Sigmoid colon (tissue), 6 donors: ENCODE measurements at regions not wholly inside any gene's neighbourhood (a gene's known extent, or its start where the extent isn't known, plus 50 kb on each side); places are given as distances from the start of the nearest gene placed in this dataset.
"Not testable (repeated sequence)": the region's sequence is repeated elsewhere in the genome, so short reads cannot be mapped to it uniquely, and the experiment has no call there.

Experiments
- DNase-seq: peaks from one replicate; pipeline ENCODE4 v3.0.0-alpha.2; 2019
- H3K27ac ChIP-seq, 4 donors: fragments of 200-600 bp; sonication (generic); one replicate each; pipeline ENCODE4 v1.5.1; 2016 to 2019; ENCODE audit warnings: mild to moderate bottlenecking in 1 of 4
- H3K27me3 ChIP-seq, 3 donors: fragments of 200-600 bp; sonication (generic); one replicate each; pipeline ENCODE4 v1.5.1; 2019; ENCODE audit warnings: mild to moderate bottlenecking in 1 of 3
- H3K36me3 ChIP-seq, 4 donors: fragments of 200-600 bp; sonication (generic); one replicate each; pipeline ENCODE4 v1.5.1; 2016 to 2019
- H3K4me1 ChIP-seq, 4 donors: fragments of 200-600 bp; sonication (generic); one replicate each; pipeline ENCODE4 v1.5.1; 2017 to 2019
- H3K4me3 ChIP-seq, 4 donors: fragments of 200-600 bp; sonication (generic); one replicate each; pipeline ENCODE4 v1.5.1; 2017 to 2019; ENCODE audit warnings: mild to moderate bottlenecking in 2 of 4, moderate library complexity in 1 of 4
- H3K9me3 ChIP-seq, 4 donors: fragments of 200-600 bp in 3 of 4; sonication (generic) in 3 of 4; one replicate each; pipeline versions ENCODE4 v1.5.1 to v1.6.1; 2013 to 2019
- CTCF ChIP-seq, 4 experiments: fragments of 450-650 bp in 3 of 4; fragments of 200-600 bp in 1 of 4; IDR thresholded peaks; one replicate each; pipeline ENCODE4 v1.5.1; 2016 to 2019; ENCODE audit warnings: antibody characterized with exemption in 4 of 4, mild to moderate bottlenecking in 3 of 4, moderate library complexity in 2 of 4
- EP300 ChIP-seq, 4 donors: sonication (generic); formaldehyde crosslinking; IDR thresholded peaks; one replicate each; pipeline ENCODE4 v1.6.1; 2017; ENCODE audit warnings: antibody characterized with exemption in 4 of 4
- POLR2A ChIP-seq, 2 donors: fragments of 450-650 bp; IDR thresholded peaks; one replicate each; pipeline ENCODE4 v1.6.1; 2016; ENCODE audit warnings: antibody characterized with exemption in 2 of 2, mild to moderate bottlenecking in 2 of 2, moderate library complexity in 2 of 2
- POLR2AphosphoS5 ChIP-seq, 4 donors: sonication (generic); formaldehyde crosslinking; IDR thresholded peaks; one replicate each; pipeline ENCODE4 v1.6.1; 2017; ENCODE audit warnings: antibody characterized with exemption in 4 of 4
- WGBS, 2 donors: extraction: QIAGEN DNeasy Blood & Tissue Kit; methylation state at CpG; one replicate each; pipeline ENCODE4 v1.1.7; 2013; 5-methylcytosine and 5-hydroxymethylcytosine counted together
- intact Hi-C: fragments of 100-400 bp; cut with DNase I; formaldehyde crosslinking; loops from one replicate; pipeline ENCODE4 v1.15.1; 2023
- donor health status: healthy with polysubstance abuse.
- donor health status: healthy.

- no peak overlapping the region for H3K27ac ChIP-seq
- H3K4me3 ChIP-seq, result no peak overlapping the region
Measured at GRCh38 chr2:22136446-22136845, 1012.7 kb downstream of the TDRD15 start.

GRCh38 chr2:22143840-22144239, 1020.1 kb downstream of the TDRD15 start:
- H3K27ac ChIP-seq, result no peak overlapping the region
- no peak overlapping the region for H3K4me3 ChIP-seq
- no peak for DNase-seq
- TF ChIP-seq CTCF (IDR thresholded peaks at IDR 0.05), result no peak
- TF ChIP-seq POLR2AphosphoS5 (IDR thresholded peaks at IDR 0.05), result no peak
- TF ChIP-seq EP300 (IDR thresholded peaks at IDR 0.05), result no peak
- TF ChIP-seq POLR2A (IDR thresholded peaks at IDR 0.05), result no peak
- no peaks in the 10 kb centered on the region for H3K27me3 ChIP-seq
- no peaks in the 10 kb centered on the region for H3K9me3 ChIP-seq
- H3K4me1 ChIP-seq, result no peaks in the 10 kb centered on the region
- intact Hi-C loops, result no loop called here
- no peaks in the 10 kb centered on the region for H3K36me3 ChIP-seq

More at GRCh38 chr2:22136446-22136845, 1012.7 kb downstream of the TDRD15 start:
- intact Hi-C loops, result no loop called here
- Histone ChIP-seq H3K4me1 (no peaks in the 10 kb centered on the region), H3K36me3 (no peaks in the 10 kb centered on the region), H3K27me3 (no peaks in the 10 kb centered on the region), H3K9me3 (no peaks in the 10 kb centered on the region)
- TF ChIP-seq CTCF (IDR thresholded peaks at IDR 0.05), result no peak
- no peak for TF ChIP-seq POLR2AphosphoS5 (IDR thresholded peaks at IDR 0.05)
- no peak for TF ChIP-seq POLR2A (IDR thresholded peaks at IDR 0.05)
- TF ChIP-seq EP300 (IDR thresholded peaks at IDR 0.05), result no peak
- no peak for DNase-seq
- 80 to 81% methylated on average over 4 of the region's 4 CpGs for WGBS, 2 donors

GRCh38 chr2:22153931-22154613, 1030.3 kb downstream of the TDRD15 start:
- H3K27me3 ChIP-seq, result no peaks in the 10 kb centered on the region
- H3K9me3 ChIP-seq, result no peaks in the 10 kb centered on the region
- no peaks in the 10 kb centered on the region for H3K4me1 ChIP-seq
- WGBS, 2 donors, result 40 to 42% methylated on average over 2 of the region's 2 CpGs
- intact Hi-C loops, result no loop called here
- no peak overlapping the region for H3K4me3 ChIP-seq
- DNase-seq, result no peak
- H3K27ac ChIP-seq, result no peak overlapping the region
- H3K36me3 ChIP-seq, result no peaks in the 10 kb centered on the region
- no peak for TF ChIP-seq POLR2AphosphoS5 (IDR thresholded peaks at IDR 0.05)
- TF ChIP-seq CTCF (IDR thresholded peaks at IDR 0.05), result no peak
- TF ChIP-seq EP300 (IDR thresholded peaks at IDR 0.05), result no peak
- TF ChIP-seq POLR2A (IDR thresholded peaks at IDR 0.05), result no peak

GRCh38 chr2:22156661-22157060, 1032.9 kb downstream of the TDRD15 start:
- intact Hi-C loops, H3K4me3 ChIP-seq, H3K36me3 ChIP-seq, H3K4me1 ChIP-seq, H3K27me3 ChIP-seq, H3K27ac ChIP-seq, DNase-seq, H3K9me3 ChIP-seq: not testable (repeated sequence)
- WGBS, 2 donors, result 72 to 84% methylated on average over 6 of the region's 6 CpGs

- DNase-seq, result no peak
- H3K27ac ChIP-seq, result no peak overlapping the region
- WGBS, 2 donors, result 65 to 81% methylated on average over 4 of the region's 4 CpGs
- intact Hi-C loops, result no loop called here
- no peaks in the 10 kb centered on the region for H3K27me3 ChIP-seq
- no peaks in the 10 kb centered on the region for H3K4me1 ChIP-seq
- H3K4me3 ChIP-seq, result no peak overlapping the region
- no peaks in the 10 kb centered on the region for H3K9me3 ChIP-seq
- TF ChIP-seq CTCF (IDR thresholded peaks at IDR 0.05), result no peak
- no peak for TF ChIP-seq POLR2A (IDR thresholded peaks at IDR 0.05)
- no peak for TF ChIP-seq POLR2AphosphoS5 (IDR thresholded peaks at IDR 0.05)
- TF ChIP-seq EP300 (IDR thresholded peaks at IDR 0.05), result no peak
- H3K36me3 ChIP-seq, result no peaks in the 10 kb centered on the region
Measured at GRCh38 chr2:22167256-22167655, 1043.5 kb downstream of the TDRD15 start.
